Effector memory CD8-positive, alpha-beta T cell (primary cell): ENCODE measurements at regions not wholly inside any gene's neighbourhood (a gene's known extent, or its start where the extent isn't known, plus 50 kb on each side); places are given as distances from the start of the nearest gene placed in this dataset.
"Not testable (repeated sequence)": the region's sequence is repeated elsewhere in the genome, so short reads cannot be mapped to it uniquely, and the experiment has no call there.

ENCODE experiments used
- ATAC-seq: fragments of 150-1000 bp; cut with Tn5 transposase; replicated peaks from 2 replicates; pipeline ENCODE4 v1.10.0; 2021; ENCODE audit warnings: mild to moderate bottlenecking, moderate library complexity
- DNase-seq, 3 experiments: peaks; one replicate each; pipeline ENCODE4 v3.0.0; 2021
- H3K27ac Mint-ChIP-seq, 2 donors: one replicate each; pipeline ENCODE4 v1.8.0; 2022; ENCODE audit warnings: mild to moderate bottlenecking in 2 of 2, mixed read lengths in 2 of 2, moderate library complexity in 2 of 2
- H3K27me3 Mint-ChIP-seq, 2 donors: one replicate each; pipeline ENCODE4 v1.8.0; 2022; ENCODE audit warnings: mixed read lengths in 2 of 2
- H3K36me3 Mint-ChIP-seq: one replicate; pipeline ENCODE4 v1.8.0; 2022; ENCODE audit warnings: mild to moderate bottlenecking, moderate library complexity, mixed read lengths; ENCODE audit not compliant: insufficient read depth
- H3K4me1 Mint-ChIP-seq, 2 donors: one replicate each; pipeline ENCODE4 v1.8.0; 2022; ENCODE audit warnings: low read depth in 2 of 2, mixed read lengths in 2 of 2
- H3K4me3 Mint-ChIP-seq, 2 donors: one replicate each; pipeline ENCODE4 v1.8.0; 2022; ENCODE audit warnings: mild to moderate bottlenecking in 2 of 2, mixed read lengths in 2 of 2, moderate library complexity in 2 of 2
- H3K9me3 Mint-ChIP-seq, 2 donors: one replicate each; pipeline ENCODE4 v1.8.0; 2022; ENCODE audit warnings: mixed read lengths in 2 of 2

GRCh38 chr12:34097213-34097612 is 74.9 kb downstream of the ALG10 start:
- Mint-ChIP-seq H3K27ac (no peak overlapping the region), H3K36me3 (no peaks in the 10 kb centered on the region), H3K4me1 (no peaks in the 10 kb centered on the region), H3K4me3 (no peak overlapping the region), H3K27me3 (peaks cover 6 to 45% of the 10 kb centered on the region in 2 donors), H3K9me3 (no peaks in the 10 kb centered on the region)
- no peak for DNase-seq
- no peak for ATAC-seq

- DNase-seq: no peak
- no peak for ATAC-seq
- no peaks in the 10 kb centered on the region for H3K9me3 Mint-ChIP-seq
Observed at GRCh38 chr12:34105392-34105933, 83.2 kb downstream of the ALG10 start.

GRCh38 chr12:34106172-34106571 is 83.9 kb downstream of the ALG10 start:
- Mint-ChIP-seq H3K36me3 (no peaks in the 10 kb centered on the region), H3K4me1 (no peaks in the 10 kb centered on the region)

More at GRCh38 chr12:34105392-34105933, 83.2 kb downstream of the ALG10 start:
- H3K27ac Mint-ChIP-seq: no peak overlapping the region
- H3K4me1 Mint-ChIP-seq: no peaks in the 10 kb centered on the region
- H3K27me3 Mint-ChIP-seq: peaks cover 22 to 72% of the 10 kb centered on the region in 2 donors
- H3K4me3 Mint-ChIP-seq: no peak overlapping the region
- H3K36me3 Mint-ChIP-seq: no peaks in the 10 kb centered on the region

GRCh38 chr12:34107016-34107415 is 84.7 kb downstream of the ALG10 start:
- no peak overlapping the region for H3K4me3 Mint-ChIP-seq
- peaks cover 28 to 65% of the 10 kb centered on the region in 2 donors for H3K27me3 Mint-ChIP-seq
- H3K36me3 Mint-ChIP-seq: no peaks in the 10 kb centered on the region
- ATAC-seq: no peak
- H3K27ac Mint-ChIP-seq: no peak overlapping the region
- no peaks in the 10 kb centered on the region for H3K9me3 Mint-ChIP-seq
- DNase-seq: no peak
- H3K4me1 Mint-ChIP-seq: no peaks in the 10 kb centered on the region

More at GRCh38 chr12:34106172-34106571, 83.9 kb downstream of the ALG10 start:
- H3K27me3 Mint-ChIP-seq: peaks cover 28 to 73% of the 10 kb centered on the region in 2 donors
- H3K27ac Mint-ChIP-seq: no peak overlapping the region
- H3K9me3 Mint-ChIP-seq: no peaks in the 10 kb centered on the region
- no peak for DNase-seq
- ATAC-seq: no peak
- H3K4me3 Mint-ChIP-seq: no peak overlapping the region

- H3K36me3 Mint-ChIP-seq: no peaks in the 10 kb centered on the region
- H3K27ac Mint-ChIP-seq: no peak overlapping the region
- no peak overlapping the region for H3K4me3 Mint-ChIP-seq
- DNase-seq: no peak
- H3K9me3 Mint-ChIP-seq: no peaks in the 10 kb centered on the region
- no peak for ATAC-seq
- peaks cover 28 to 57% of the 10 kb centered on the region in 2 donors for H3K27me3 Mint-ChIP-seq
- H3K4me1 Mint-ChIP-seq: no peaks in the 10 kb centered on the region
Observed at GRCh38 chr12:34107781-34108404, 85.6 kb downstream of the ALG10 start.

GRCh38 chr12:34108405-34108803 is 86.1 kb downstream of the ALG10 start:
- H3K27me3 Mint-ChIP-seq: peaks cover 28 to 56% of the 10 kb centered on the region in 2 donors
- H3K4me3 Mint-ChIP-seq: no peak overlapping the region
- ATAC-seq: no peak
- no peak for DNase-seq
- no peak overlapping the region for H3K27ac Mint-ChIP-seq
- no peaks in the 10 kb centered on the region for H3K36me3 Mint-ChIP-seq
- no peaks in the 10 kb centered on the region for H3K4me1 Mint-ChIP-seq
- H3K9me3 Mint-ChIP-seq: no peaks in the 10 kb centered on the region

GRCh38 chr12:34108967-34109366 is 86.7 kb downstream of the ALG10 start:
- no peak for ATAC-seq
- H3K4me1 Mint-ChIP-seq: no peaks in the 10 kb centered on the region
- no peaks in the 10 kb centered on the region for H3K9me3 Mint-ChIP-seq
- no peak overlapping the region for H3K27ac Mint-ChIP-seq
- DNase-seq: no peak
- no peak overlapping the region for H3K4me3 Mint-ChIP-seq
- H3K27me3 Mint-ChIP-seq: peaks cover 28 to 56% of the 10 kb centered on the region in 2 donors
- no peaks in the 10 kb centered on the region for H3K36me3 Mint-ChIP-seq

- Mint-ChIP-seq H3K4me3 (no peak overlapping the region), H3K4me1 (no peaks in the 10 kb centered on the region), H3K27me3 (peaks cover 28 to 56% of the 10 kb centered on the region in 2 donors), H3K27ac (no peak overlapping the region), H3K9me3 (no peaks in the 10 kb centered on the region), H3K36me3 (no peaks in the 10 kb centered on the region)
- no peak for DNase-seq
- no peak for ATAC-seq
Observed at GRCh38 chr12:34109390-34109789, 87.1 kb downstream of the ALG10 start.

GRCh38 chr12:34109909-34110531 is 87.7 kb downstream of the ALG10 start:
- not testable (repeated sequence) for H3K4me1 Mint-ChIP-seq, H3K27ac Mint-ChIP-seq, ATAC-seq, H3K4me3 Mint-ChIP-seq, DNase-seq, H3K36me3 Mint-ChIP-seq, H3K9me3 Mint-ChIP-seq
- peaks cover 24 to 56% of the 10 kb centered on the region in 2 donors for H3K27me3 Mint-ChIP-seq

GRCh38 chr12:34119366-34119765 is 97.1 kb downstream of the ALG10 start:
- Mint-ChIP-seq H3K27ac (no peak overlapping the region), H3K27me3 (no peaks in the 10 kb centered on the region), H3K9me3 (no peaks in the 10 kb centered on the region), H3K4me3 (no peak overlapping the region), H3K36me3 (peaks cover 3% of the 10 kb centered on the region), H3K4me1 (no peaks in the 10 kb centered on the region)
- DNase-seq: no peak
- no peak for ATAC-seq

GRCh38 chr12:34121360-34121759 is 99.1 kb downstream of the ALG10 start:
- H3K4me3 Mint-ChIP-seq: no peak overlapping the region
- no peaks in the 10 kb centered on the region for H3K36me3 Mint-ChIP-seq
- DNase-seq (no peak), ATAC-seq (no peak)
- no peak overlapping the region for H3K27ac Mint-ChIP-seq
- H3K4me1 Mint-ChIP-seq: peaks cover 3 to 8% of the 10 kb centered on the region in 2 donors
- H3K27me3 Mint-ChIP-seq: no peaks in the 10 kb centered on the region
- no peaks in the 10 kb centered on the region for H3K9me3 Mint-ChIP-seq

GRCh38 chr12:34123092-34123491 is 100.8 kb downstream of the ALG10 start:
- ATAC-seq (peak; percentile 77), DNase-seq (peak; percentile 42 to 63 (median 47))
- not testable (repeated sequence) for H3K27ac Mint-ChIP-seq, H3K4me3 Mint-ChIP-seq, H3K9me3 Mint-ChIP-seq, H3K27me3 Mint-ChIP-seq, H3K36me3 Mint-ChIP-seq
- peaks cover 8 to 12% of the 10 kb centered on the region in 2 donors for H3K4me1 Mint-ChIP-seq

- H3K27ac Mint-ChIP-seq: no peak overlapping the region
- H3K36me3 Mint-ChIP-seq: no peaks in the 10 kb centered on the region
- peaks cover 7 to 14% of the 10 kb centered on the region in 2 donors for H3K27me3 Mint-ChIP-seq
- DNase-seq (no peak), ATAC-seq (no peak)
- H3K4me1 Mint-ChIP-seq: peaks cover 9 to 12% of the 10 kb centered on the region in 2 donors
- H3K9me3 Mint-ChIP-seq: no peaks in the 10 kb centered on the region
- no peak overlapping the region for H3K4me3 Mint-ChIP-seq
Observed at GRCh38 chr12:34124608-34125007, 102.3 kb downstream of the ALG10 start.

- Mint-ChIP-seq H3K4me3 (peak overlapping the region; percentile 51 to 55), H3K27ac (peak overlapping the region; percentile 28 to 52), H3K27me3 (peaks cover 7 to 14% of the 10 kb centered on the region in 2 donors), H3K36me3 (no peaks in the 10 kb centered on the region), H3K9me3 (no peaks in the 10 kb centered on the region), H3K4me1 (peaks cover 9 to 12% of the 10 kb centered on the region in 2 donors)
- ATAC-seq: no peak
- DNase-seq: no peak
Observed at GRCh38 chr12:34126239-34126641, 103.9 kb downstream of the ALG10 start.
